HUES48 (cell line): ENCODE measurements at regions not wholly inside any gene's neighbourhood (a gene's known extent, or its start where the extent isn't known, plus 50 kb on each side); places are given as distances from the start of the nearest gene placed in this dataset.
"Not testable (repeated sequence)": the region's sequence is repeated elsewhere in the genome, so short reads cannot be mapped to it uniquely, and the experiment has no call there.

Experiments used
- H3K27ac ChIP-seq: one replicate; pipeline ENCODE4 v1.7.0; 2013; ENCODE audit warnings: low read depth, low read length, inconsistent platforms
- H3K27me3 ChIP-seq: 2 replicates; pipeline ENCODE4 v1.6.1; 2013; ENCODE audit warnings: mild to moderate bottlenecking, low read length; ENCODE audit not compliant: control insufficient read depth, insufficient read depth
- H3K36me3 ChIP-seq: 2 replicates; pipeline ENCODE4 v1.6.1; 2013; ENCODE audit warnings: low read length; ENCODE audit not compliant: control insufficient read depth, insufficient read depth
- H3K4me1 ChIP-seq: 2 replicates; pipeline ENCODE4 v1.6.1; 2013; ENCODE audit warnings: mild to moderate bottlenecking, low read length; ENCODE audit not compliant: control insufficient read depth, insufficient read depth
- H3K4me3 ChIP-seq: 2 replicates; pipeline ENCODE4 v1.5.1; 2013; ENCODE audit warnings: mild to moderate bottlenecking, low read depth, low read length
- H3K9ac ChIP-seq: 2 replicates; pipeline ENCODE4 v1.6.1; 2013; ENCODE audit warnings: mild to moderate bottlenecking, low read depth, low read length, moderate library complexity
- H3K9me3 ChIP-seq: 2 replicates; pipeline ENCODE4 v1.6.1; 2013; ENCODE audit warnings: low read length; ENCODE audit not compliant: control insufficient read depth, insufficient read depth

GRCh38 chr1:121003230-121003629 lies 113.7 kb downstream of the PPIAL4A start:
- H3K4me1 ChIP-seq, H3K27me3 ChIP-seq, H3K27ac ChIP-seq, H3K4me3 ChIP-seq, H3K9me3 ChIP-seq, H3K36me3 ChIP-seq, H3K9ac ChIP-seq: not testable (repeated sequence)

GRCh38 chr1:121006826-121007225 lies 117.3 kb downstream of the PPIAL4A start:
- not testable (repeated sequence) for H3K9me3 ChIP-seq, H3K9ac ChIP-seq, H3K36me3 ChIP-seq, H3K27ac ChIP-seq, H3K4me1 ChIP-seq, H3K4me3 ChIP-seq
- H3K27me3 ChIP-seq: peaks cover 10% of the 10 kb centered on the region

GRCh38 chr1:121007755-121008154 lies 118.2 kb downstream of the PPIAL4A start:
- H3K4me3 ChIP-seq, H3K4me1 ChIP-seq, H3K9me3 ChIP-seq, H3K36me3 ChIP-seq, H3K27ac ChIP-seq, H3K9ac ChIP-seq: not testable (repeated sequence)
- peaks cover 10% of the 10 kb centered on the region for H3K27me3 ChIP-seq

GRCh38 chr1:121008512-121009215 lies 119.1 kb downstream of the PPIAL4A start:
- peaks cover 10% of the 10 kb centered on the region for H3K27me3 ChIP-seq
- H3K9me3 ChIP-seq, H3K36me3 ChIP-seq, H3K9ac ChIP-seq, H3K4me1 ChIP-seq, H3K27ac ChIP-seq: not testable (repeated sequence)
- H3K4me3 ChIP-seq: peak overlapping the region; percentile 47

GRCh38 chr1:121009216-121010057 lies 119.9 kb downstream of the PPIAL4A start:
- H3K4me1 ChIP-seq, H3K9me3 ChIP-seq, H3K9ac ChIP-seq, H3K27ac ChIP-seq, H3K36me3 ChIP-seq: not testable (repeated sequence)
- H3K27me3 ChIP-seq: peaks cover 10% of the 10 kb centered on the region
- peak overlapping the region; percentile 47 for H3K4me3 ChIP-seq

GRCh38 chr1:121010141-121010540 lies 120.6 kb downstream of the PPIAL4A start:
- not testable (repeated sequence) for H3K4me3 ChIP-seq, H3K27ac ChIP-seq, H3K9ac ChIP-seq, H3K4me1 ChIP-seq, H3K36me3 ChIP-seq, H3K9me3 ChIP-seq
- H3K27me3 ChIP-seq: peaks cover 10% of the 10 kb centered on the region

- not testable (repeated sequence) for H3K27ac ChIP-seq, H3K27me3 ChIP-seq, H3K4me1 ChIP-seq, H3K9me3 ChIP-seq, H3K9ac ChIP-seq, H3K4me3 ChIP-seq, H3K36me3 ChIP-seq
Measured at GRCh38 chr1:121013181-121013580, 123.6 kb downstream of the PPIAL4A start.

- H3K4me3 ChIP-seq, H3K36me3 ChIP-seq, H3K27me3 ChIP-seq: not testable (repeated sequence)
Measured at GRCh38 chr1:121016182-121017028, 126.8 kb downstream of the PPIAL4A start.

GRCh38 chr1:121019715-121020349 lies 130.3 kb downstream of the PPIAL4A start:
- not testable (repeated sequence) for H3K27me3 ChIP-seq, H3K36me3 ChIP-seq, H3K4me1 ChIP-seq, H3K27ac ChIP-seq, H3K9ac ChIP-seq, H3K9me3 ChIP-seq
- H3K4me3 ChIP-seq: peak overlapping the region; percentile 47

More at GRCh38 chr1:121016182-121017028, 126.8 kb downstream of the PPIAL4A start:
- H3K4me1 ChIP-seq, H3K9me3 ChIP-seq, H3K9ac ChIP-seq, H3K27ac ChIP-seq: not testable (repeated sequence)

GRCh38 chr1:121020350-121021236 lies 131.0 kb downstream of the PPIAL4A start:
- not testable (repeated sequence) for H3K36me3 ChIP-seq, H3K27ac ChIP-seq, H3K27me3 ChIP-seq, H3K4me1 ChIP-seq, H3K9me3 ChIP-seq, H3K9ac ChIP-seq
- H3K4me3 ChIP-seq: peak overlapping the region; percentile 67
